Nephron progenitor cell (in vitro differentiated cells): ENCODE measurements at regions not wholly inside any gene's neighbourhood (a gene's known extent, or its start where the extent isn't known, plus 50 kb on each side); places are given as distances from the start of the nearest gene placed in this dataset.

Experiments used
- DNase-seq: peaks from one replicate; pipeline ENCODE4 v3.0.0; 2021
- H3K27ac Mint-ChIP-seq: 2 replicates; pipeline ENCODE4 v1.8.0; 2021; ENCODE audit warnings: mild to moderate bottlenecking, moderate library complexity, mixed read lengths
- H3K27me3 Mint-ChIP-seq: 2 replicates; pipeline ENCODE4 v1.8.0; 2021; ENCODE audit warnings: mild to moderate bottlenecking, low read depth, mixed read lengths; ENCODE audit not compliant: poor library complexity
- H3K36me3 Mint-ChIP-seq: 2 replicates; pipeline ENCODE4 v1.8.0; 2021; ENCODE audit warnings: low read depth, mixed read lengths
- H3K4me1 Mint-ChIP-seq: 2 replicates; pipeline ENCODE4 v1.8.0; 2021; ENCODE audit warnings: mixed read lengths
- H3K4me3 Mint-ChIP-seq: 2 replicates; pipeline ENCODE4 v1.8.0; 2021; ENCODE audit warnings: mild to moderate bottlenecking, moderate library complexity, mixed read lengths
- H3K9me3 Mint-ChIP-seq: 2 replicates; pipeline ENCODE4 v1.8.0; 2021; ENCODE audit warnings: mild to moderate bottlenecking, moderate library complexity, mixed read lengths
- CTCF ChIP-seq: fragments of 200-600 bp; sonication (generic); IDR thresholded peaks from 2 replicates; pipeline ENCODE4 v1.5.0; 2021; ENCODE audit warnings: antibody characterized with exemption

DNA sequence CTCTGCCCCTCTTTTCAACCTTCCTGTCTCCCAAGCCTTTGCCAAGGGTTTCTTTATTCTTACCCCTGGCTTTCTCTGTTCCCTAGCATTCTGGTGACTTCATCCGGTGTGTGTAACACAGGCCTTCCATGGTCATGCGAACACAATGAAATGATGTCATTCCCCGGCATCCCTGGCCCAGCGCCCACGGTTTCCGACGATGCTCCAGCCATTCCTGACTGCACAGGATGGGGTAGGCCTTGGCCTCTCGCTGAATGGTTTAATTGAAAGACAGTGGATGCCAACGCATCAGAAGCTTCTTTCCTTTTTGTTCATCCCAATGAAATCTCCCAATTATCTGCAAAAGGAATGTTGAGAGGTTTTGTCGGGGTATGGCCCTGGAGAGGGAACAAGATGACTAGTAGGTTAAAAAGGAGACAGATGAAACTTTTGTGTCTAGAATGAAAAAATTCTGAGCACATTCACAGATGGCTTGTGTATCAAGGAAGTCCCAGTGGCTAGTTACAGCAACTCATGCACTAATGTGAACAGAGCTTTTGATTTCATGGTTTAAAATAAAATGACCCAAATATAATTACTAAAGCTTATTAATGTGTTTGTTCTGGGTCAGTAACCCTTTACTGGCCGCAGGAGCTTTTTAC lies 655.0 kb downstream of the QKI start:
- no peak for TF ChIP-seq CTCF
- Mint-ChIP-seq H3K4me3 (no peak overlapping the region), H3K4me1 (no peaks in the 10 kb centered on the region), H3K36me3 (no peaks in the 10 kb centered on the region), H3K27me3 (peaks cover 4% of the 10 kb centered on the region), H3K9me3 (no peaks in the 10 kb centered on the region), H3K27ac (peak overlapping the region; percentile 50)
- no peak for DNase-seq

GRCh38 chr6:164068527-164068926 lies 654.0 kb downstream of the QKI start:
- Mint-ChIP-seq H3K4me3 (no peak overlapping the region), H3K9me3 (no peaks in the 10 kb centered on the region), H3K27me3 (peaks cover 4% of the 10 kb centered on the region), H3K36me3 (no peaks in the 10 kb centered on the region), H3K4me1 (no peaks in the 10 kb centered on the region), H3K27ac (no peak overlapping the region)
- DNase-seq = no peak
- no peak for TF ChIP-seq CTCF

DNA sequence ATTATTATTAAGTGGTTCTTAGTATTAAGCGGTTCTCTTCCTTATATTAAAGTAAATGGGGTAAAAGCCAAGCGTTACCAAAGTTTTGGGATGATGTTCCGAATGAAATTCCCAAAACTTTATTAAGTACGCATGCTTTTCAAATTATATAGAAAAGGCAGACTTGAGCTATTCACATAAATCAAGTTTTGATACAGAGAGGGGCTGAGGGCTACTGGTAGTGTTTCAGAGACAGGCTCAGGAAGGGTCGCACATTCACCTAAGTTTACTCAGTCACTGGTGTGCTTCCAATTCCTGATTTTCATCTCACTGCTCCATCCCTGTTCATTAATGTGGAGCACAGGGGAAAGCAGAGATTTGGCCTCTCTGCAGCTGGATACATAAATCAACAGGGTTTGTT lies 652.2 kb downstream of the QKI start:
- no peak for DNase-seq
- no peaks in the 10 kb centered on the region for H3K27me3 Mint-ChIP-seq

DNA sequence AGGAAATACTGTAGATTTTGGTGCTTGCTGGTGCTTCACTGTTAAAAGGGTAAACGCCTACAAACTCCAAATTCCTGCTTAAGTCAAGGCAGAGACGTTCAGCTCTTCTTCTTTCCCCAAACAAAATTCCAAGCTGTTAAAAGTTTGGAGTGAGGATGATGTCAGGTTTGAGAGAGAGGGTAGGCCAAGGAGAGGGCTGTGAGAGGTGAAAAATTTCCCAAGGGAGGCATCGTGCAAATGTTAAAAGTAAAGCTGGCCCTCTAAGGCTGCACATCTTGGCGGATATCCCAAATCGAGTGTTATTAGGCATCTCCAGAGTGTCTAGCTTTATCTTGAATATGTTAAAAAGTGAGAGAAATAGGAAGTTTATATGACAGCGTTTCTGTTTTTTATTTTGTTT lies 651.8 kb downstream of the QKI start:
- no peak overlapping the region for H3K27ac Mint-ChIP-seq

More for the DNA sequence above, 652.2 kb downstream of the QKI start:
- Mint-ChIP-seq H3K27ac (no peak overlapping the region), H3K9me3 (no peaks in the 10 kb centered on the region), H3K4me3 (no peak overlapping the region), H3K36me3 (no peaks in the 10 kb centered on the region), H3K4me1 (no peaks in the 10 kb centered on the region)
- TF ChIP-seq CTCF = no peak

DNA sequence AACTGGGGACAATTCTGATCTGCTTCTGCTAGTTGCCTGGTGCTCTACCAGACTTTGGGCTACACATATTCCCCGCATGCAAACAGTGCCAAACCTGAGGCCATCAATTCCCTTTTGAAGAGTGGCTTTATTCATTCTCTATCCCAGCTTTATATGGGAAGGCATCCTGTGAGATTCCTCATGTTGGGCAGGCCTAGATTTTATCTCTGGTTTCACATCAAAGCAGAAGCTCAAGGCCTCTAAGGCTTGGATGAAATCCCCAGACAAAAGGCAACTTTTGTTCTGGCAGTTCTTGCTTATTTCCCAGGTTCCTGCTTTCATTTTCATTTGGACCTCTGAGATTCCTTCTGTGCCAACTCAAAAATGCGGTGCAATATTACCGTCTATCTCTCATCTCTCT lies 648.8 kb downstream of the QKI start:
- Mint-ChIP-seq H3K36me3 (no peaks in the 10 kb centered on the region), H3K9me3 (no peaks in the 10 kb centered on the region), H3K4me3 (no peak overlapping the region), H3K4me1 (no peaks in the 10 kb centered on the region), H3K27ac (no peak overlapping the region), H3K27me3 (no peaks in the 10 kb centered on the region)
- no peak for DNase-seq
- no peak for TF ChIP-seq CTCF

More for the DNA sequence above, 651.8 kb downstream of the QKI start:
- Mint-ChIP-seq H3K4me1 (no peaks in the 10 kb centered on the region), H3K9me3 (no peaks in the 10 kb centered on the region), H3K36me3 (no peaks in the 10 kb centered on the region), H3K27me3 (no peaks in the 10 kb centered on the region), H3K4me3 (no peak overlapping the region)
- no peak for TF ChIP-seq CTCF
- DNase-seq = no peak

GRCh38 chr6:164062872-164063271 lies 648.4 kb downstream of the QKI start:
- H3K4me1 Mint-ChIP-seq = no peaks in the 10 kb centered on the region
- no peak for DNase-seq
- H3K36me3 Mint-ChIP-seq = no peaks in the 10 kb centered on the region
- H3K4me3 Mint-ChIP-seq = no peak overlapping the region
- H3K27me3 Mint-ChIP-seq = no peaks in the 10 kb centered on the region
- no peaks in the 10 kb centered on the region for H3K9me3 Mint-ChIP-seq
- no peak for TF ChIP-seq CTCF
- H3K27ac Mint-ChIP-seq = no peak overlapping the region
